GM12891 (cell line): ENCODE measurements at regions not wholly inside any gene's neighbourhood (a gene's known extent, or its start where the extent isn't known, plus 50 kb on each side); places are given as distances from the start of the nearest gene placed in this dataset.

Experiments
- PAX5 ChIP-seq: IDR thresholded peaks from 2 replicates; pipeline ENCODE4 v1.6.1; 2011; ENCODE audit warnings: low read length, moderate library complexity, mild to moderate bottlenecking; ENCODE audit not compliant: insufficient read depth, severe bottlenecking
- POLR2AphosphoS5 ChIP-seq: IDR thresholded peaks from 2 replicates; pipeline ENCODE4 v1.6.1; 2011; ENCODE audit warnings: low read depth, low read length, control low read depth

DNA sequence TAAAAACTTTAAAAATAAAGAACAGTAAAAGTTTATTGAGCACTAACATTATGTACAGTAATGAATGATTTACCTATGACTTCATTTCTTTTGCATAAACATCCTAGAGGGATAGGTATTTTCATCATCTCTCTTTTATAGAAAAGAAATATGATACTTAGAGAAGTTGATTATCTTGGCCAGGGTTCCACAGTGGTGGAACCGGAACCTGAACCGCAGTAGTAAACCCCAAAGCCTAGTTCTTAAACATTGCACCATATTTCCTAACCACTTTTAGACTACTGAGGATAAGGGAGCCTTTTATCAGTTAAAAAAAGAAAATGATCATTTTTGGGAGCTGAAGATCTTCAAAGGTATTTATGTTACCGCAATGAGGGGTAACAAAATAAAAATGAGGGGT is 205.7 kb upstream of the SGCD start:
- TF ChIP-seq POLR2AphosphoS5, result no peak
- TF ChIP-seq PAX5, result no peak
